ENCODE measurements at regions not wholly inside any gene's neighbourhood (a gene's known extent, or its start where the extent isn't known, plus 50 kb on each side); places are given as distances from the start of the nearest gene placed in this dataset.

- peaks cover 0 to 4% (median 0%) of the 10 kb centered on the region in 3 donors for H3K36me3 Mint-ChIP-seq
- no peaks in the 10 kb centered on the region for H3K27me3 ChIP-seq (ENCODE audit: insufficient read depth, low read length, poor library complexity, severe bottlenecking)
- H3K4me3 Mint-ChIP-seq: no peak overlapping the region
- no peak overlapping the region for H3K27ac Mint-ChIP-seq
- no peaks in the 10 kb centered on the region for H3K9me3 ChIP-seq (ENCODE audit: low read length)
- H3K9me3 Mint-ChIP-seq: no peaks in the 10 kb centered on the region
- H3K4me1 ChIP-seq (ENCODE audit: insufficient read depth, low read length): no peaks in the 10 kb centered on the region
- no peaks in the 10 kb centered on the region for H3K36me3 ChIP-seq (ENCODE audit: insufficient read depth, low read length)
- DNase-seq: no peak
- H3K27ac ChIP-seq (ENCODE audit: low read depth, low read length): no peak overlapping the region
- H3K4me1 Mint-ChIP-seq: peaks cover 14 to 41% (median 34%) of the 10 kb centered on the region in 3 donors
- CTCF ChIA-PET: no interaction called here
- peaks cover 0 to 1% of the 10 kb centered on the region in 2 donors for H3K27me3 Mint-ChIP-seq
- POLR2A ChIA-PET: no interaction called here
- H3K4me3 ChIP-seq (ENCODE audit: low read length): no peak overlapping the region
Observed at GRCh38 chr2:144190908-144191605, 328.9 kb downstream of the ZEB2 start.

GRCh38 chr2:144183727-144184126 lies 336.2 kb downstream of the ZEB2 start:
- Mint-ChIP-seq H3K4me3 (peak overlapping the region; percentile 49 to 84 (median 80)), H3K27me3 (peaks cover 0 to 1% of the 10 kb centered on the region in 2 donors), H3K4me1 (peaks cover 29 to 52% (median 48%) of the 10 kb centered on the region in 3 donors), H3K36me3 (peaks cover 2 to 3% (median 3%) of the 10 kb centered on the region in 3 donors), H3K27ac (peak overlapping the region; percentile 7 to 92 (median 83)), H3K9me3 (no peaks in the 10 kb centered on the region)
- H3K36me3 ChIP-seq (ENCODE audit: insufficient read depth, low read length): no peaks in the 10 kb centered on the region
- H3K9me3 ChIP-seq (ENCODE audit: low read length): no peaks in the 10 kb centered on the region
- ChIA-PET CTCF (interaction anchor here (1.0 to 3.0 kb wide), 6 partner anchors 10 to 340 kb away, joined by 3 to 7 read pairs (median 4); no protein-coding TSS in a partner anchor), POLR2A (interaction anchor here (1.2 kb wide), 1 partner anchor 9 kb away, joined by 3 read pairs; no protein-coding TSS in a partner anchor)
- H3K4me3 ChIP-seq (ENCODE audit: low read length): no peak overlapping the region
- no peak overlapping the region for H3K27ac ChIP-seq (ENCODE audit: low read depth, low read length)
- no peaks in the 10 kb centered on the region for H3K27me3 ChIP-seq (ENCODE audit: insufficient read depth, low read length, poor library complexity, severe bottlenecking)
- H3K4me1 ChIP-seq (ENCODE audit: insufficient read depth, low read length): peaks cover 16% of the 10 kb centered on the region
- DNase-seq: peak; percentile 56 to 86 (median 80)

DNA sequence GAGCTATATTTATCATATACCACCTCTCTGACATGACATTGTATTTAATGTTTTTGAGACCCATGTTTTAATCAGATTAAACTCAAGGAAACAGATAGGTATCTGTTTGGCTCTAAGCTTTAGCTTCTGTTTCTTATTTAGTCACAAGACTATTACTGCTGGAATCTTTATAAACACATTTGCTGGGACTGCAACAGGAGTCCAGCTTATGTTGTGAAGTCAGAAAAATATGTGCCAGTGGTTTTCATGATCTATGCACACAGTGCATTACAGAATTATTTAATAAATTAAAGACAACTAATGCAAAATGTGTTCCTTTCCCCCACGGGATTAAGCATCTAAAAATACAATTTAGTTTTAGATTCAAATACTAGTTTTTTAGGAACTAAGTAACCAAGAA lies 338.9 kb downstream of the ZEB2 start:
- ChIA-PET CTCF (no interaction called here), POLR2A (no interaction called here)

DNA sequence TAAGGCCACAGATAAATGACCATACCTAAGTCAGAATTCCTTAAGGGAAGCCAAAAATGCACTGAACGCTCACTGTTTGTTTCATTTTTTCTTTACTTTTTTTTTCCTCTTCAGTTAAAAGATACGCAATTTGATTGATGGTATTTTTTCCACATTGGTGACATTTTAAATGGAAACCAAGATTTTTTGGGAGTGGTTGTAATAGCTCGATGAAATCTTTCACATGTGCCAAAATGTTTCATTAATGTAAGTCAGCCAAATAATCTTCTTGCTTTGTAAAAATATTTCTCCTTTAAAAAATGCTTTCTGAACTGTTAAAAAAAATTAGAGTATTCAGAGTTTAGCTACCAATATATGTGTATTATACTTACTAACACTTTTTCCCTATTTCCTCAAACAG lies 339.8 kb downstream of the ZEB2 start:
- Histone ChIP-seq H3K4me3 (ENCODE audit: low read length) (no peak overlapping the region), H3K36me3 (ENCODE audit: insufficient read depth, low read length) (no peaks in the 10 kb centered on the region), H3K27me3 (ENCODE audit: insufficient read depth, low read length, poor library complexity, severe bottlenecking) (no peaks in the 10 kb centered on the region), H3K27ac (ENCODE audit: low read depth, low read length) (no peak overlapping the region), H3K9me3 (ENCODE audit: low read length) (no peaks in the 10 kb centered on the region), H3K4me1 (ENCODE audit: insufficient read depth, low read length) (peaks cover 11% of the 10 kb centered on the region)
- no peak for DNase-seq
- POLR2A ChIA-PET: no interaction called here
- no peaks in the 10 kb centered on the region for H3K9me3 Mint-ChIP-seq
- no peaks in the 10 kb centered on the region for H3K27me3 Mint-ChIP-seq
- peaks cover 10 to 12% (median 12%) of the 10 kb centered on the region in 3 donors for H3K36me3 Mint-ChIP-seq
- H3K4me1 Mint-ChIP-seq: peaks cover 15 to 24% (median 21%) of the 10 kb centered on the region in 3 donors
- CTCF ChIA-PET: no interaction called here
- no peak overlapping the region for H3K4me3 Mint-ChIP-seq
- H3K27ac Mint-ChIP-seq: no peak overlapping the region

More for the DNA sequence above, 338.9 kb downstream of the ZEB2 start:
- H3K9me3 Mint-ChIP-seq: no peaks in the 10 kb centered on the region
- Histone ChIP-seq H3K27ac (ENCODE audit: low read depth, low read length) (no peak overlapping the region), H3K36me3 (ENCODE audit: insufficient read depth, low read length) (no peaks in the 10 kb centered on the region), H3K4me1 (ENCODE audit: insufficient read depth, low read length) (peaks cover 16% of the 10 kb centered on the region), H3K4me3 (ENCODE audit: low read length) (no peak overlapping the region), H3K27me3 (ENCODE audit: insufficient read depth, low read length, poor library complexity, severe bottlenecking) (no peaks in the 10 kb centered on the region), H3K9me3 (ENCODE audit: low read length) (no peaks in the 10 kb centered on the region)
- H3K27ac Mint-ChIP-seq: no peak overlapping the region
- no peak for DNase-seq
- peaks cover 10 to 12% (median 12%) of the 10 kb centered on the region in 3 donors for H3K36me3 Mint-ChIP-seq
- H3K4me1 Mint-ChIP-seq: peaks cover 24 to 32% (median 29%) of the 10 kb centered on the region in 3 donors
- H3K27me3 Mint-ChIP-seq: no peaks in the 10 kb centered on the region
- H3K4me3 Mint-ChIP-seq: no peak overlapping the region

DNA sequence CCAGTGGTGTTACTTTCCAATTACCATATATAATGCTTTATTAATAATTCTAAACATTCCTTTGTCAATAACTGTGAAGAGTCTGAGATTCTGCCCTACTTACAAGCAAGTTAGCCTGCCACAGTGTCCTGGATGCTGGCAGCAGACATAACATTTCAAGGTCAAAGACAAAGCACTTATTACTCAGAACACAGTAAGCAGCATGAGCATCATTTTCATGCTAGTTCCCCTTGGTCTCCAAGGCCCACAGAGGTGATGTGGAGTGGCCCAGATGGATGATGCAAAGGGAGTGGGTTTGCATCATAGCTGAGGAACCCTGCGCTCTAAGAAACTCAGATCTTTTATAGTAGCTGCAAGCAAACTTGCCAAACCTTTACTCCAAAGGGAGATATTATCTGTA lies 349.7 kb downstream of the ZEB2 start:
- H3K27ac Mint-ChIP-seq: no peak overlapping the region
- no peaks in the 10 kb centered on the region for H3K9me3 Mint-ChIP-seq
- H3K36me3 Mint-ChIP-seq: peaks cover 6 to 9% (median 6%) of the 10 kb centered on the region in 3 donors
- no peak for DNase-seq
- CTCF ChIA-PET: no interaction called here
- POLR2A ChIA-PET: no interaction called here
- peaks cover 0 to 2% (median 0%) of the 10 kb centered on the region in 3 donors for H3K4me1 Mint-ChIP-seq
- Histone ChIP-seq H3K27ac (ENCODE audit: low read depth, low read length) (no peak overlapping the region), H3K27me3 (ENCODE audit: insufficient read depth, low read length, poor library complexity, severe bottlenecking) (no peaks in the 10 kb centered on the region), H3K4me1 (ENCODE audit: insufficient read depth, low read length) (no peaks in the 10 kb centered on the region), H3K4me3 (ENCODE audit: low read length) (no peak overlapping the region), H3K36me3 (ENCODE audit: insufficient read depth, low read length) (no peaks in the 10 kb centered on the region), H3K9me3 (ENCODE audit: low read length) (no peaks in the 10 kb centered on the region)
- no peaks in the 10 kb centered on the region for H3K27me3 Mint-ChIP-seq
- H3K4me3 Mint-ChIP-seq: no peak overlapping the region

DNA sequence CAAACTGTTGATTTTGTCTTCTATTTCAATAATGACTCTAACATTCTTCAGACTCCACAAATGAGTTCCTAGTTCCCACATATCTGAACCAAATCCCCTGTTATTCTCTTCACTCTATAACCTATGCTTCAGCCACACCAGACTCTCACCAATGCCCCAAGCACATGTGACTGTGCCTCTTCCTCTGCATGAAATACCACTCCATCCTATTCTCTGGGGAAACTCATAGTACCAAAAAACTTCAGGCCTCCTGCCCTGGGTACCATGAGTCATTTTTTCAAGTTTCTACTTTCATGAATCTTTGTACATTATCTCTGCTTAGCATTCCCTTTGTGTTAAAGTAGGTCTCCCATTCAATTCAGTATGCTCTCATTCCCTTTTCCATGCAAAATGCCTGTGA lies 353.2 kb downstream of the ZEB2 start:
- Histone ChIP-seq H3K27ac (ENCODE audit: low read depth, low read length) (no peak overlapping the region), H3K9me3 (ENCODE audit: low read length) (no peaks in the 10 kb centered on the region), H3K27me3 (ENCODE audit: insufficient read depth, low read length, poor library complexity, severe bottlenecking) (no peaks in the 10 kb centered on the region), H3K4me3 (ENCODE audit: low read length) (no peak overlapping the region), H3K4me1 (ENCODE audit: insufficient read depth, low read length) (no peaks in the 10 kb centered on the region), H3K36me3 (ENCODE audit: insufficient read depth, low read length) (no peaks in the 10 kb centered on the region)
- no peaks in the 10 kb centered on the region for H3K27me3 Mint-ChIP-seq
- no peak for DNase-seq
- no peaks in the 10 kb centered on the region for H3K9me3 Mint-ChIP-seq
- H3K27ac Mint-ChIP-seq: no peak overlapping the region
- POLR2A ChIA-PET: no interaction called here
- no peak overlapping the region for H3K4me3 Mint-ChIP-seq
- CTCF ChIA-PET: no interaction called here
- peaks cover 0 to 2% (median 0%) of the 10 kb centered on the region in 3 donors for H3K36me3 Mint-ChIP-seq
- H3K4me1 Mint-ChIP-seq: peaks cover 0 to 4% (median 0%) of the 10 kb centered on the region in 3 donors

GRCh38 chr2:144165599-144166250 lies 354.2 kb downstream of the ZEB2 start:
- H3K27ac Mint-ChIP-seq: no peak overlapping the region
- ChIA-PET POLR2A (no interaction called here), CTCF (interaction anchor here (1.1 kb wide), 1 partner anchor 346 kb away, joined by 3 read pairs; no protein-coding TSS in a partner anchor)
- Histone ChIP-seq H3K27me3 (ENCODE audit: insufficient read depth, low read length, poor library complexity, severe bottlenecking) (no peaks in the 10 kb centered on the region), H3K4me3 (ENCODE audit: low read length) (no peak overlapping the region), H3K9me3 (ENCODE audit: low read length) (no peaks in the 10 kb centered on the region), H3K27ac (ENCODE audit: low read depth, low read length) (no peak overlapping the region), H3K36me3 (ENCODE audit: insufficient read depth, low read length) (no peaks in the 10 kb centered on the region), H3K4me1 (ENCODE audit: insufficient read depth, low read length) (no peaks in the 10 kb centered on the region)
- no peak for DNase-seq
- H3K27me3 Mint-ChIP-seq: no peaks in the 10 kb centered on the region
- H3K36me3 Mint-ChIP-seq: peaks cover 0 to 2% (median 0%) of the 10 kb centered on the region in 3 donors
- no peak overlapping the region for H3K4me3 Mint-ChIP-seq
- peaks cover 0 to 4% (median 0%) of the 10 kb centered on the region in 3 donors for H3K4me1 Mint-ChIP-seq
- H3K9me3 Mint-ChIP-seq: no peaks in the 10 kb centered on the region

- H3K4me3 ChIP-seq (ENCODE audit: low read length): no peak overlapping the region
- peaks cover 0 to 3% (median 0%) of the 10 kb centered on the region in 3 donors for H3K36me3 Mint-ChIP-seq
- no peak overlapping the region for H3K4me3 Mint-ChIP-seq
- no peak for DNase-seq
- ChIA-PET POLR2A (no interaction called here), CTCF (interaction anchor here (1.3 to 1.7 kb wide), 2 partner anchors 10 to 240 kb away, joined by 3 to 4 read pairs; no protein-coding TSS in a partner anchor)
- peaks cover 0 to 4% (median 0%) of the 10 kb centered on the region in 3 donors for H3K4me1 Mint-ChIP-seq
- H3K27me3 ChIP-seq (ENCODE audit: insufficient read depth, low read length, poor library complexity, severe bottlenecking): no peaks in the 10 kb centered on the region
- no peak overlapping the region for H3K27ac ChIP-seq (ENCODE audit: low read depth, low read length)
- no peaks in the 10 kb centered on the region for H3K4me1 ChIP-seq (ENCODE audit: insufficient read depth, low read length)
- H3K9me3 ChIP-seq (ENCODE audit: low read length): no peaks in the 10 kb centered on the region
- no peaks in the 10 kb centered on the region for H3K27me3 Mint-ChIP-seq
- H3K36me3 ChIP-seq (ENCODE audit: insufficient read depth, low read length): no peaks in the 10 kb centered on the region
- H3K9me3 Mint-ChIP-seq: no peaks in the 10 kb centered on the region
- no peak overlapping the region for H3K27ac Mint-ChIP-seq
Observed at GRCh38 chr2:144163592-144163991, 356.3 kb downstream of the ZEB2 start.

Measured in CD8-positive, alpha-beta memory T cell (primary cell).